ENCODE measurements at regions not wholly inside any gene's neighbourhood (a gene's known extent, or its start where the extent isn't known, plus 50 kb on each side); places are given as distances from the start of the nearest gene placed in this dataset.

- Mint-ChIP-seq H3K4me1 (peaks cover 18% of the 10 kb centered on the region), H3K27ac (no peak overlapping the region), H3K27me3 (ENCODE audit: low read depth) (no peaks in the 10 kb centered on the region)
Observed at GRCh38 chr1:222104694-222105392, 363.0 kb upstream of the DUSP10 start.

DNA sequence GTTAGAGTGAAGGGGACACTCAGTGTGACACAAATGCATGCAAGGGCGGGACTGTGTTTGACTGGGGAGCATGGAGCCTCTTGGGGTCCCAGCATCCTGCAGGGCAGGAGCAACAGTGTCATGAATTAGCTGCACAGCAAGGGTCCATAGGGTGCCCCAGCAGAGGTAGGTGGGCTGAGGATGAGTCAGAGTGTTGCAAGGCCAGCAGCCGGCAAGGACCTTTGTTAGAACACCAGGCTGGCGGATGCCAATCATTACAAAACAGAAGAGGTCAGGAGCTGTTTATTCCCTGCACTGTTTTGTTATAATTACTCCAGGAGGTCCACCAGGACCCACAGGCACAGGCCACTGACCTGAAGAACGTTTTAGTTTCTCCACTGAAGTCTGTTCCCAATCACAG, 362.2 kb upstream of the DUSP10 start:
- ChIA-PET POLR2A (no interaction called here), CTCF (no interaction called here)
- Mint-ChIP-seq H3K4me3 (no peak overlapping the region), H3K27me3 (ENCODE audit: low read depth) (no peaks in the 10 kb centered on the region), H3K9me3 (no peaks in the 10 kb centered on the region), H3K4me1 (peaks cover 18% of the 10 kb centered on the region), H3K27ac (no peak overlapping the region), H3K36me3 (no peaks in the 10 kb centered on the region)
- DNase-seq (ENCODE audit: low spot score): no peak
- TF ChIP-seq KAT7 (CRISPR knock-in tag; IDR thresholded peaks at IDR 0.05; ENCODE audit: borderline replicate concordance): no peak
- no peak for TF ChIP-seq MAX (CRISPR knock-in tag; IDR thresholded peaks at IDR 0.05)
- no peak for TF ChIP-seq NFE2L1 (CRISPR knock-in tag; IDR thresholded peaks at IDR 0.05)
- no peak for TF ChIP-seq JAZF1 (CRISPR knock-in tag; IDR thresholded peaks at IDR 0.05)
- no peak for TF ChIP-seq TEAD1 (CRISPR knock-in tag; IDR thresholded peaks at IDR 0.05)
- no peak for TF ChIP-seq FOXP1 (CRISPR knock-in tag; IDR thresholded peaks at IDR 0.05; ENCODE audit: borderline replicate concordance)
- no peak for TF ChIP-seq E2F1 (CRISPR knock-in tag; IDR thresholded peaks at IDR 0.05)
- TF ChIP-seq CBFB (CRISPR knock-in tag; IDR thresholded peaks at IDR 0.05; ENCODE audit: low read depth): no peak
- TF ChIP-seq, protein P1, sequence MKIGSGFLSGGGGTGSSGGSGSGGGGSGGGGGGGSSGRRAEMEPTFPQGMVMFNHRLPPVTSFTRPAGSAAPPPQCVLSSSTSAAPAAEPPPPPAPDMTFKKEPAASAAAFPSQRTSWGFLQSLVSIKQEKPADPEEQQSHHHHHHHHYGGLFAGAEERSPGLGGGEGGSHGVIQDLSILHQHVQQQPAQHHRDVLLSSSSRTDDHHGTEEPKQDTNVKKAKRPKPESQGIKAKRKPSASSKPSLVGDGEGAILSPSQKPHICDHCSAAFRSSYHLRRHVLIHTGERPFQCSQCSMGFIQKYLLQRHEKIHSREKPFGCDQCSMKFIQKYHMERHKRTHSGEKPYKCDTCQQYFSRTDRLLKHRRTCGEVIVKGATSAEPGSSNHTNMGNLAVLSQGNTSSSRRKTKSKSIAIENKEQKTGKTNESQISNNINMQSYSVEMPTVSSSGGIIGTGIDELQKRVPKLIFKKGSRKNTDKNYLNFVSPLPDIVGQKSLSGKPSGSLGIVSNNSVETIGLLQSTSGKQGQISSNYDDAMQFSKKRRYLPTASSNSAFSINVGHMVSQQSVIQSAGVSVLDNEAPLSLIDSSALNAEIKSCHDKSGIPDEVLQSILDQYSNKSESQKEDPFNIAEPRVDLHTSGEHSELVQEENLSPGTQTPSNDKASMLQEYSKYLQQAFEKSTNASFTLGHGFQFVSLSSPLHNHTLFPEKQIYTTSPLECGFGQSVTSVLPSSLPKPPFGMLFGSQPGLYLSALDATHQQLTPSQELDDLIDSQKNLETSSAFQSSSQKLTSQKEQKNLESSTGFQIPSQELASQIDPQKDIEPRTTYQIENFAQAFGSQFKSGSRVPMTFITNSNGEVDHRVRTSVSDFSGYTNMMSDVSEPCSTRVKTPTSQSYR (CRISPR knock-in tag; IDR thresholded peaks at IDR 0.05): no peak
- ATAC-seq: no peak

More at GRCh38 chr1:222104694-222105392, 363.0 kb upstream of the DUSP10 start:
- Mint-ChIP-seq H3K36me3 (no peaks in the 10 kb centered on the region), H3K4me3 (no peak overlapping the region), H3K9me3 (no peaks in the 10 kb centered on the region)
- no peak for ATAC-seq
- POLR2A ChIA-PET: no interaction called here
- CTCF ChIA-PET: interaction anchor here (1.0 to 2.4 kb wide), 3 partner anchors 9 to 66 kb away, joined by 3 to 9 read pairs (median 4); no protein-coding TSS in a partner anchor
- DNase-seq (ENCODE audit: low spot score): no peak
- no peak for TF ChIP-seq ZNF425 (CRISPR knock-in tag; conservative IDR thresholded peaks at IDR 0.05)

DNA sequence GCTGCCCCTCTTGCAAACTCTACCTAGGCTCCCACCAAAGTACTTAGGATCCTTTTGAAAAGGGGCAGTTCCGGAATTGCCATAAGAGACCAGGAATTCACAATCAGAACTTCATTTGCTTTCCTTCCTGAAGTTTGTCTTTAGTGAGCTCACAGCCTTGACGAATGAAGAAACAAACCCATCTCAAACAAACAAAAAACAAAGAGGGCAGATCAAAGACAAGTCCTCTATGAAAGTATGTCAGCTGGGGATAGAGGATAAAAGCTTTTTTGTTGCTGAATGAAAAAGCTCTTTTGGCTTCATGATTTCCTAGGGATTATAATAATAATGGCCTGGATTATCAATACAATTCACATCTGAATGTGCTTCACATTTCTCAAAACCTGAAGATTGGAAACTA, 357.9 kb upstream of the DUSP10 start:
- DNase-seq (ENCODE audit: low spot score) (no peak), ATAC-seq (no peak)
- H3K27me3 Mint-ChIP-seq (ENCODE audit: low read depth): no peaks in the 10 kb centered on the region
- no peak for TF ChIP-seq HMGA2 (CRISPR knock-in tag; IDR thresholded peaks at IDR 0.05)
- POLR2A ChIA-PET: interaction anchor here (0.5 kb wide), 1 partner anchor 48 kb away, joined by 3 read pairs; no protein-coding TSS in a partner anchor
- no peaks in the 10 kb centered on the region; the same call in 1 of the 2 replicates for H3K4me1 Mint-ChIP-seq
- CTCF ChIA-PET: interaction anchor here (1.1 to 1.8 kb wide), 4 partner anchors 25 to 287 kb away, joined by 3 to 6 read pairs (median 4); no protein-coding TSS in a partner anchor
- H3K36me3 Mint-ChIP-seq: no peaks in the 10 kb centered on the region
- no peak overlapping the region for H3K27ac Mint-ChIP-seq
- H3K9me3 Mint-ChIP-seq: no peaks in the 10 kb centered on the region
- no peak overlapping the region for H3K4me3 Mint-ChIP-seq

- DNase-seq (ENCODE audit: low spot score) (no peak), ATAC-seq (no peak)
- no peak overlapping the region for H3K27ac Mint-ChIP-seq
- H3K36me3 Mint-ChIP-seq: no peaks in the 10 kb centered on the region
- TF ChIP-seq ZNF425 (CRISPR knock-in tag; conservative IDR thresholded peaks at IDR 0.05): no peak
- TF ChIP-seq CBFB (CRISPR knock-in tag; IDR thresholded peaks at IDR 0.05; ENCODE audit: low read depth): no peak
- no peak for TF ChIP-seq TP53 (CRISPR knock-in tag; IDR thresholded peaks at IDR 0.05)
- no peak for TF ChIP-seq EMX1 (CRISPR knock-in tag; IDR thresholded peaks at IDR 0.05)
- no peak for TF ChIP-seq STAT6 (CRISPR knock-in tag; conservative IDR thresholded peaks at IDR 0.05; ENCODE audit: low read depth)
- no peaks in the 10 kb centered on the region for H3K27me3 Mint-ChIP-seq (ENCODE audit: low read depth)
- H3K4me1 Mint-ChIP-seq: no peaks in the 10 kb centered on the region; the same call in 1 of the 2 replicates
- H3K9me3 Mint-ChIP-seq: no peaks in the 10 kb centered on the region
- ChIA-PET CTCF (interaction anchor here (0.6 to 1.8 kb wide), 3 partner anchors 68 to 119 kb away, joined by 3 to 6 read pairs (median 4); no protein-coding TSS in a partner anchor), POLR2A (no interaction called here)
- H3K4me3 Mint-ChIP-seq: no peak overlapping the region
Observed at GRCh38 chr1:222098404-222098803, 356.5 kb upstream of the DUSP10 start.

All from WTC11 (cell line).